Activated CD8-positive, alpha-beta T cell treated with anti-CD3 and anti-CD28 coated beads for 36 hours (primary cell): ENCODE measurements at regions not wholly inside any gene's neighbourhood (a gene's known extent, or its start where the extent isn't known, plus 50 kb on each side); places are given as distances from the start of the nearest gene placed in this dataset.

ENCODE experiments used
- ATAC-seq: fragments of 200-7000 bp; cut with Tn5 transposase; one replicate; pipeline ENCODE4 v1.10.0; 2021; ENCODE audit warnings: mild to moderate bottlenecking, moderate library complexity
- CTCF ChIA-PET: fragments of 350-600 bp; sonication (Branson Sonifier 250); formaldehyde crosslinking; loops from one replicate; lab custom pipeline; 2021; ENCODE audit warnings: antibody characterized with exemption; lab: Charles Lee
- POLR2A ChIA-PET: fragments of 350-600 bp; sonication (Branson Sonifier 250); formaldehyde crosslinking; loops from one replicate; lab custom pipeline; 2021; ENCODE audit warnings: antibody characterized with exemption; lab: Charles Lee
- DNase-seq: peaks from one replicate; pipeline ENCODE4 v3.0.0-alpha.2; 2020
- H3K27ac Mint-ChIP-seq: one replicate; pipeline ENCODE4 v1.8.0; 2021; ENCODE audit warnings: mild to moderate bottlenecking, mixed read lengths
- H3K27me3 Mint-ChIP-seq: one replicate; pipeline ENCODE4 v1.8.0; 2021; ENCODE audit warnings: mixed read lengths
- H3K36me3 Mint-ChIP-seq: one replicate; pipeline ENCODE4 v1.8.0; 2021; ENCODE audit warnings: low read depth, mixed read lengths
- H3K4me1 Mint-ChIP-seq: one replicate; pipeline ENCODE4 v1.8.0; 2021; ENCODE audit warnings: low read depth, mixed read lengths
- H3K4me3 Mint-ChIP-seq: one replicate; pipeline ENCODE4 v1.8.0; 2021; ENCODE audit warnings: mild to moderate bottlenecking, moderate library complexity, mixed read lengths
- H3K9me3 Mint-ChIP-seq: one replicate; pipeline ENCODE4 v1.8.0; 2021; ENCODE audit warnings: mixed read lengths
- intact Hi-C: fragments of 100-400 bp; cut with micrococcal nuclease; formaldehyde crosslinking; loops from one replicate; pipeline ENCODE4 v1.10.0; 2022
- TF ChIP-seq, protein P1 (sequence below): fragments of 200-600 bp; IDR thresholded peaks from one replicate; pipeline ENCODE4 v1.8.0; 2022; ENCODE audit warnings: antibody characterized with exemption, mild to moderate bottlenecking

DNA sequence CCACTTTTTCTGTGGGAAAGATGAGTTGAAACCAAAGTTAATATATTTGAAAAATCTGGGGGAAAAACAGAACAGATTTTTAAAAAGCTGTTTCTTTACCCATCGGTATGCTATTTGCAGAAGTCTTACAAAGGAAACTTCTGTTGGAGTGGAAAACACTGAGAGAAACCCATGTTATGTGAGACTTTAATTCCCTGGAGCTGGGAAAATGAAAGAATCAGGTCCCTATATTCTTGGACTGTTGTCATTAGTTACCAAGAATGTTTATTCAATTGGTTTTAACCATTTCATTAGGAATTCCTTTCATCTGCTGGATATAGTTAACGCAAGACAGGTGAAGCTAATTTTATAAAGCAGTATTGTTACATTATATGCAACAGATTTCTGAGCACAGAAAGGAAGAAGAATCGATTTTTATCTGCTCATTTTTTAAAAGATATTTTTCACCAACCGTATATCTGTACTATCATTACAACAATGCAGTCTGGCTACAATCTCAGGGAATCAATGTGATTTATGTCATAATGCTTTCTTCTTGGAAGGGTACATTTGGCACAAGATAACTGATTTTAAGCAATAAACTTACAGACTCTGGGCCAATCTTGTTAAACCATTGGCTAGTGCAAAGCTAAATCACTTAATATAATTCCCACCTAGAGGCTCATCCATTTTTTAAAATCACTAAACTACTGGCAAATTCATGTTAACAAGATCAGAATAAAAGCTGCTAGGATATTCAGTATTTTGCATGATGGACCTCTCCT lies 170.0 kb downstream of the MOXD1 start:
- H3K27me3 Mint-ChIP-seq, result peaks cover 10% of the 10 kb centered on the region
- no peaks in the 10 kb centered on the region for H3K4me1 Mint-ChIP-seq
- TF ChIP-seq, protein P1, sequence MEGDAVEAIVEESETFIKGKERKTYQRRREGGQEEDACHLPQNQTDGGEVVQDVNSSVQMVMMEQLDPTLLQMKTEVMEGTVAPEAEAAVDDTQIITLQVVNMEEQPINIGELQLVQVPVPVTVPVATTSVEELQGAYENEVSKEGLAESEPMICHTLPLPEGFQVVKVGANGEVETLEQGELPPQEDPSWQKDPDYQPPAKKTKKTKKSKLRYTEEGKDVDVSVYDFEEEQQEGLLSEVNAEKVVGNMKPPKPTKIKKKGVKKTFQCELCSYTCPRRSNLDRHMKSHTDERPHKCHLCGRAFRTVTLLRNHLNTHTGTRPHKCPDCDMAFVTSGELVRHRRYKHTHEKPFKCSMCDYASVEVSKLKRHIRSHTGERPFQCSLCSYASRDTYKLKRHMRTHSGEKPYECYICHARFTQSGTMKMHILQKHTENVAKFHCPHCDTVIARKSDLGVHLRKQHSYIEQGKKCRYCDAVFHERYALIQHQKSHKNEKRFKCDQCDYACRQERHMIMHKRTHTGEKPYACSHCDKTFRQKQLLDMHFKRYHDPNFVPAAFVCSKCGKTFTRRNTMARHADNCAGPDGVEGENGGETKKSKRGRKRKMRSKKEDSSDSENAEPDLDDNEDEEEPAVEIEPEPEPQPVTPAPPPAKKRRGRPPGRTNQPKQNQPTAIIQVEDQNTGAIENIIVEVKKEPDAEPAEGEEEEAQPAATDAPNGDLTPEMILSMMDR, result no peak
- intact Hi-C loops, result no loop called here
- H3K9me3 Mint-ChIP-seq, result no peaks in the 10 kb centered on the region
- no peaks in the 10 kb centered on the region for H3K36me3 Mint-ChIP-seq
- CTCF ChIA-PET, result interaction anchor here (0.9 to 1.7 kb wide), 4 partner anchors 10 to 316 kb away, joined by 3 to 7 read pairs (median 4); no protein-coding TSS in a partner anchor
- no peak overlapping the region for H3K4me3 Mint-ChIP-seq
- H3K27ac Mint-ChIP-seq, result no peak overlapping the region
- no peak for ATAC-seq
- no peak for DNase-seq
- POLR2A ChIA-PET, result interaction anchor here (0.6 kb wide), 1 partner anchor 1689 kb away, joined by 3 read pairs; no protein-coding TSS in a partner anchor

DNA sequence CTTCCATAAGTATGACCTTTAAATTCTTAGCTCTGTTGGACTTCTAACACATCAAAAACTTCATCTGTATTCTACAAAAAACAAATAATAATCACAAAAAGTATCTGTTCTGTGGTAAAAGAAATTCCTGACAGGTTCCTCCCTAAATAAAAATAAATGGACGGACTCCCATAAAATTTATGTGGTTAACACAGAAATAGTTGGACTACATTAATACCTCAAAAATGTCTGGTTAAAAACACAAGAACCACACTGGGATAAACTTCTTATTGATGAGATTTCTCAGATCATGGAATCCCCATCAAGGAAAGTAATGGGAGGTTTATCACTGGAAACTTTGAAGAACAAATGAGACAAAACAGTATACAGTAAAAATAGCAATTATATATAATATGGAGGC lies 172.4 kb downstream of the MOXD1 start:
- H3K4me1 Mint-ChIP-seq, result no peaks in the 10 kb centered on the region
- H3K27ac Mint-ChIP-seq, result no peak overlapping the region
- intact Hi-C loops, result no loop called here
- peaks cover 7% of the 10 kb centered on the region for H3K9me3 Mint-ChIP-seq
- TF ChIP-seq, protein P1, result no peak
- no peak for DNase-seq
- H3K27me3 Mint-ChIP-seq, result peaks cover 10% of the 10 kb centered on the region
- ChIA-PET CTCF (interaction anchor here (1.6 kb wide), 1 partner anchor 314 kb away, joined by 7 read pairs; no protein-coding TSS in a partner anchor), POLR2A (no interaction called here)
- no peak overlapping the region for H3K4me3 Mint-ChIP-seq
- no peak for ATAC-seq
- H3K36me3 Mint-ChIP-seq, result no peaks in the 10 kb centered on the region

DNA sequence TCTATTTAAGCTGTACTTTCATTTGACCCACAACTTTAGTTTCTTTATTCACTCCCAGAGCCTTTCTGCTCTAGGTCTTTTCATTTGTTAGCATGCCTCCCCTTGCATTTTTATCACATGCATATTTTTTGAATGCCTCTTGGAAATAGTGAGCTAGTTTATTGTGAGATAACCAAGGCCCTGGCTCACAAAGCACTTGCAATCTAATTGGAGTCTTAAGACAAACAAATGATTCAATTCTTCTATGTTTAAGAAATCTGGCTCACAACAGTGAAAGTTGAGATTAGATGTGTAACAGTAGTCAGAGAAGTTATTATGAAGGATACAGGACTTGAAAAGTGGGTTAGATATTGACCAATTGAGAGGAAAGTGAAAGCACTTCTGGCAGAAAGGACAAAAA lies 173.4 kb downstream of the MOXD1 start:
- POLR2A ChIA-PET, result no interaction called here
- TF ChIP-seq, protein P1, result no peak
- H3K4me1 Mint-ChIP-seq, result no peaks in the 10 kb centered on the region
- no peak overlapping the region for H3K27ac Mint-ChIP-seq
- no peaks in the 10 kb centered on the region for H3K36me3 Mint-ChIP-seq
- DNase-seq (no peak), ATAC-seq (no peak)
- intact Hi-C loops, result no loop called here
- H3K4me3 Mint-ChIP-seq, result no peak overlapping the region
- CTCF ChIA-PET, result interaction anchor here (1.6 kb wide), 1 partner anchor 313 kb away, joined by 7 read pairs; no protein-coding TSS in a partner anchor
- peaks cover 7% of the 10 kb centered on the region for H3K9me3 Mint-ChIP-seq
- H3K27me3 Mint-ChIP-seq, result peaks cover 7% of the 10 kb centered on the region

DNA sequence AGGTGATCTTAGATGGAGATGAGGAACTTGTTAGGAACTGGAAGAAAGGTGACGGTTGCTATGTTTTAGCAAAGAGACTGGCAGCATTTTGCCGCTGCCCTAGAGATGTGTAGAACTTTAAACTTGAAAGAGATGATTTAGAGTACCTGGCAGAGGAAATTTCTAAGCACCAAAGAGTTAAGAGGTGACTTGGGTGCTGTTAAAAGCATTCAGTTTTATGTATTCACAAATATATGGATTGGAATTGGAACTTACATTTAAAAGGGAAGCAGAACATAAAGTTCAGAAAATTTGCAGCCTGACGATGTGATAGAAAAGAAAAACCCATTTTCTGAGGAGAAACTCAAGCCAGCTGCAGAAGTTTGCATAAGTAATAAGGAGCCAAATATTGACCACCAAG lies 176.3 kb downstream of the MOXD1 start:
- ChIA-PET POLR2A (no interaction called here), CTCF (no interaction called here)
- Mint-ChIP-seq H3K36me3 (no peaks in the 10 kb centered on the region), H3K4me3 (no peak overlapping the region), H3K27me3 (peaks cover 2% of the 10 kb centered on the region), H3K9me3 (peaks cover 7% of the 10 kb centered on the region), H3K27ac (no peak overlapping the region), H3K4me1 (no peaks in the 10 kb centered on the region)
- TF ChIP-seq, protein P1, result no peak
- intact Hi-C loops, result no loop called here
- DNase-seq (no peak), ATAC-seq (no peak)

DNA sequence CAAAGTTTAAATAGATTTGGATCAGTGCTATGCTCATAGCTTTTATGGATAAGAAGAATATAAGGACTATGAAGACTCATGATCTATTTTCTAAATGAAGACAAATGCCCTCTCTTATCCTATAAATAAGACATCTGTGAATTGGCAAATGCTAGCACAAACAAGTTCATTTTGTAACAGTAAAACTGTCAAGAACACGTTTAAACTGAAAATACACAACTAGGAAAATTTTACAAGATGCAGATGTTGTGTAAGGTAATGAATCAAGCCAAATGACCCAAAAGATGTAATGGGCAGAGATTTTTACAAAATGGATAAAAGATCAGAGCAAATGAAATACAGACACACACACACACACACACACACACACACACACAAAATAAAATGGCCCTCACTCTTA lies 180.5 kb downstream of the MOXD1 start:
- POLR2A ChIA-PET, result no interaction called here
- intact Hi-C loops, result no loop called here
- no peaks in the 10 kb centered on the region for H3K4me1 Mint-ChIP-seq
- no peaks in the 10 kb centered on the region for H3K36me3 Mint-ChIP-seq
- ATAC-seq, result no peak
- CTCF ChIA-PET, result interaction anchor here (0.9 to 2.2 kb wide), 5 partner anchors 10 to 306 kb away, joined by 3 to 8 read pairs (median 5); no protein-coding TSS in a partner anchor
- H3K27me3 Mint-ChIP-seq, result peaks cover 2% of the 10 kb centered on the region
- H3K27ac Mint-ChIP-seq, result no peak overlapping the region
- no peak overlapping the region for H3K4me3 Mint-ChIP-seq
- TF ChIP-seq, protein P1, result no peak
- DNase-seq, result no peak
- peaks cover 7% of the 10 kb centered on the region for H3K9me3 Mint-ChIP-seq
